MG63 (cell line): ENCODE measurements at regions not wholly inside any gene's neighbourhood (a gene's known extent, or its start where the extent isn't known, plus 50 kb on each side); places are given as distances from the start of the nearest gene placed in this dataset.

Source experiments
- DNase-seq: peaks from one replicate; pipeline ENCODE4 v3.0.0-alpha.2; 2020
- H3K27me3 ChIP-seq: fragments of 250-450 bp; sonication (Bioruptor Pico); 2 replicates; pipeline ENCODE4 v1.5.1; 2020; ENCODE audit warnings: mild to moderate bottlenecking, moderate library complexity
- H3K36me3 ChIP-seq: fragments of 250-450 bp; sonication (Bioruptor Pico); 2 replicates; pipeline ENCODE4 v1.5.1; 2020; ENCODE audit warnings: mild to moderate bottlenecking, moderate library complexity
- H3K4me3 ChIP-seq: fragments of 250-450 bp; sonication (Bioruptor Pico); 2 replicates; pipeline ENCODE4 v1.5.1; 2020; ENCODE audit warnings: mild to moderate bottlenecking, moderate library complexity
- H3K9me3 ChIP-seq: fragments of 250-450 bp; sonication (Bioruptor Pico); 2 replicates; pipeline ENCODE4 v1.5.1; 2020; ENCODE audit warnings: mild to moderate bottlenecking, moderate library complexity

DNA sequence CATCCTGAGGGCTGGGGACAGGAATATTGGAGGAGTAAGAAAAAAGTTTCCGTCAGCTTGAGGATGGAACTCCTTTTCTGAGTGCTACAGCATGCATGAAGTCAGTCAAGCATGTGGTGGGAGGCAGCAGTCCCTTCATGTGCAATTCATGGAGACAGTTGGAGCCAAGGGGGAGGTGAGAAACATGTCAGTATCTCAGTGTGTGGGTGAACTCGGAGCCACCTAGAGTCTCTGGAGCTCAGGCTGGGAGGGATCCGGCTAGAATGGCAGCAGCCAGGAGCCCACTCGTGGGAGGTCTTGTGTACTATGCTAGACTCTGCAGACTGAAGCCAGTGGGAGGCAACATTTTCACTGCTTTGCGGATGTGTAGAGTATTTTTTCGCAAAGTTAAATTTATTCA lies 60.3 kb downstream of the AVPR1A start:
- H3K9me3 ChIP-seq = no peaks in the 10 kb centered on the region
- no peaks in the 10 kb centered on the region; the same call in 1 of the 2 replicates for H3K27me3 ChIP-seq

GRCh38 chr12:63086149-63086915 lies 64.7 kb downstream of the AVPR1A start:
- no peak for DNase-seq
- H3K36me3 ChIP-seq = no peaks in the 10 kb centered on the region
- no peaks in the 10 kb centered on the region for H3K9me3 ChIP-seq
- H3K27me3 ChIP-seq = no peaks in the 10 kb centered on the region; the same call in 1 of the 2 replicates
- H3K4me3 ChIP-seq = no peak overlapping the region

More for the DNA sequence above, 60.3 kb downstream of the AVPR1A start:
- H3K4me3 ChIP-seq = no peak overlapping the region
- H3K36me3 ChIP-seq = no peaks in the 10 kb centered on the region
- DNase-seq = no peak

- H3K9me3 ChIP-seq = no peaks in the 10 kb centered on the region
- DNase-seq = no peak
- no peaks in the 10 kb centered on the region for H3K36me3 ChIP-seq
- no peaks in the 10 kb centered on the region; the same call in 1 of the 2 replicates for H3K27me3 ChIP-seq
- H3K4me3 ChIP-seq = no peak overlapping the region
Measured at GRCh38 chr12:63085120-63085519, 65.9 kb downstream of the AVPR1A start.

GRCh38 chr12:63084501-63084900 lies 66.5 kb downstream of the AVPR1A start:
- DNase-seq = no peak
- H3K36me3 ChIP-seq = no peaks in the 10 kb centered on the region
- H3K4me3 ChIP-seq = no peak overlapping the region

DNA sequence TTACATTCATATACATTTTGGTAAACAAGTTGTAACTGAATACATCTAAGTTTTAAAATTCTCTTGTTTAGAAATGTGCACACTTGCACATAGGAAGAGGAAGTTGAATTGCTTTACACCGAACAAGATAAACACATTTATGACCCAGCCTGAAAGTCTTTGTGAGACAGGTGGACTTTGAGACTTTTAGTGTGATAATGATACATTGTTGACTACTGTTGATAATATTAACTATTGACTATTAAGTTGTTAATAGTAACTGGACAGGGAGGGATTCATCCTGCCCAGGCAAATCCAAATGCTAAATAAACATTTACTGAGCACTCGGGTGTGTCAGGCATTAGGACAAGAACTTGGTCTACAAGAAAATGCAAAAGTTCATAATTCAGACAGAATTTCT lies 68.0 kb downstream of the AVPR1A start:
- no peaks in the 10 kb centered on the region for H3K36me3 ChIP-seq

More at GRCh38 chr12:63084501-63084900, 66.5 kb downstream of the AVPR1A start:
- Histone ChIP-seq H3K9me3 (no peaks in the 10 kb centered on the region), H3K27me3 (no peaks in the 10 kb centered on the region; the same call in 1 of the 2 replicates)

GRCh38 chr12:63079791-63080502 lies 71.1 kb downstream of the AVPR1A start:
- no peaks in the 10 kb centered on the region for H3K36me3 ChIP-seq
- H3K27me3 ChIP-seq = no peaks in the 10 kb centered on the region; the same call in 1 of the 2 replicates
- no peak for DNase-seq

More for the DNA sequence above, 68.0 kb downstream of the AVPR1A start:
- no peak overlapping the region for H3K4me3 ChIP-seq
- H3K9me3 ChIP-seq = no peaks in the 10 kb centered on the region
- DNase-seq = no peak
- no peaks in the 10 kb centered on the region; the same call in 1 of the 2 replicates for H3K27me3 ChIP-seq

GRCh38 chr12:63078906-63079305 lies 72.1 kb downstream of the AVPR1A start:
- Histone ChIP-seq H3K27me3 (no peaks in the 10 kb centered on the region; the same call in 1 of the 2 replicates), H3K4me3 (no peak overlapping the region), H3K9me3 (no peaks in the 10 kb centered on the region), H3K36me3 (no peaks in the 10 kb centered on the region)
- no peak for DNase-seq

More at GRCh38 chr12:63079791-63080502, 71.1 kb downstream of the AVPR1A start:
- Histone ChIP-seq H3K9me3 (no peaks in the 10 kb centered on the region), H3K4me3 (no peak overlapping the region)

DNA sequence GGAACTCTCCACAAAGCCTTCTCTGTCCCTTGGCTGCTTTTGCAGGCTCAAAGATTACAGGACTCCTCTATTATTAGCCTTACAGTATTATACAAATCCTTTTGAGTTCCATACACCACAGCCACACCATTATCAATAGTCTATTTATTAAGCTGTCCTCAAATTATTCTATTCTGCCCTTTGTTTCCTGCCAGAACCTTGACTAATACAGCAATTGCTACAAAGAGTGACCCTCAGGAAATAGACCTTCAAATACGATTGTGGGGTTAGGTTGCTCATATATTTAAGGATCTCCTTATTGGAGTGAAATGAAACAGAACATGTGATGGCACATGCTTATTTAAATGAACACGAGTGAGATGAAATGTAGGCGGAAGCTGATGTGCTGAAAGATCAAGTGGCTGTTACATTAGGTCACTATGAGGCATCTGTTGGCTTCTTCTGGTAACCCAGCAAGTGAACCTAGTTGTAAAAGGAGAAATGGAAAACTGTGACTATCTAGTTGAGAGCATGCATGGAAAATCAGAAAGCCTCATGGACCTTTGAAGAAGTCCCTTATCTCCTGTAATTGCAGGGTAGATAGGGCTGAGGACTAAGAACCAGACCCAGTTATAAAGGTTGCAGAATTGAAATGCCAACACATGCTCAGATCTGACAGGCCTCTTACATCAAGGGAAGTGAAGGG lies 75.5 kb downstream of the AVPR1A start:
- Histone ChIP-seq H3K9me3 (no peaks in the 10 kb centered on the region), H3K27me3 (no peaks in the 10 kb centered on the region), H3K36me3 (no peaks in the 10 kb centered on the region), H3K4me3 (no peak overlapping the region)
- DNase-seq = no peak

GRCh38 chr12:63070709-63071108 lies 80.3 kb downstream of the AVPR1A start:
- DNase-seq = no peak
- H3K27me3 ChIP-seq = no peaks in the 10 kb centered on the region

GRCh38 chr12:63069860-63070617 lies 81.0 kb downstream of the AVPR1A start:
- H3K27me3 ChIP-seq = no peaks in the 10 kb centered on the region
- H3K9me3 ChIP-seq = no peaks in the 10 kb centered on the region
- no peaks in the 10 kb centered on the region for H3K36me3 ChIP-seq
- H3K4me3 ChIP-seq = no peak overlapping the region
- no peak for DNase-seq

More at GRCh38 chr12:63070709-63071108, 80.3 kb downstream of the AVPR1A start:
- no peak overlapping the region for H3K4me3 ChIP-seq
- no peaks in the 10 kb centered on the region for H3K9me3 ChIP-seq
- no peaks in the 10 kb centered on the region for H3K36me3 ChIP-seq

DNA sequence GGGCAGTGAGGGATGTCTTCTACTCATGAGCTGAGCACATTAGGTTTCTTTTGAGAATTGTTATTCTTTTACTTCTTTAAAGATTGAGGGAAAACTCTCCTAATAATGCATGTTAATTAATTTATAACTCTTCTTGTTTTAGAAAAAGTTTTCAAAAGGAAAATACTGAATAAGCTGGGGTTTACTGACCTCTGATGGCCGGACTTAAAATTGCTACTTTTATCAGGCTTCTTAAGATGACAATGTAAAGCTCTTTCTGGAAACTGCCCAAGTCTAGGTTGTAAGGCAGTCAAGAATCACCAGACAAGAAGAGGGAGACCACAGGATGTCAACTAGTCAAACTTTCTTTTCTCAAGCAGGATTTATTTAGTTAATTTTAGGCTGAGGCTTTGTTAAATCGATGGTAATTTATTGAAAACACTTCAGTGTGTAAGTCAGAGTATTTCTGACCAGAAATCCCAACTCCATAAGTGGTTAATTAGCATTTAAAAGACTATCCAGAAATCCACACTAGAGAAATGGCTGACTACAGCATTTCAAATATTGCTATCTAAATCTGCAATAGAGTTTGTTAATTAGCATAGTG lies 82.1 kb downstream of the AVPR1A start:
- DNase-seq = no peak
- Histone ChIP-seq H3K36me3 (no peaks in the 10 kb centered on the region), H3K4me3 (no peak overlapping the region), H3K27me3 (no peaks in the 10 kb centered on the region), H3K9me3 (no peaks in the 10 kb centered on the region)

DNA sequence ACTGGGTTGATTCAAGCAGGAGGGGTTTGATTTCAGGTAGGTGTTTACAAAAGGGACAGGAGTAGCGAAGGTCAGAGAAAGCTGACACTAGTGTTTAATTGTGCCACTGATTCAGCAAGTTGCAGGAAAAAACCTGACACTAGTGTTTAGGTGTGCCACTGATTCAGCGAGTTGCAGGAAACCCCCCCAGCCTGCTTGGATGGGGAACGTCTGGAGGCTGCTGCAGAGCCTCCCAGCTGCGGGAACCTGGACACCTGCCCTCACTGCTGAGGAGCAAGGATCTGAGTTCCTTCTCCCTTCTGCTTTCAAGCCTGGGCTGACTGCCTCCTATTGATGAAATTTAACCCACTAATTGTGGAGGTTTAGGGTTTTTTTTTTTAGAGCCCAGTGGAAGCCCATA lies 84.2 kb downstream of the AVPR1A start:
- H3K4me3 ChIP-seq = no peak overlapping the region
- no peaks in the 10 kb centered on the region for H3K9me3 ChIP-seq
- no peaks in the 10 kb centered on the region for H3K36me3 ChIP-seq
- H3K27me3 ChIP-seq = no peaks in the 10 kb centered on the region
- no peak for DNase-seq

DNA sequence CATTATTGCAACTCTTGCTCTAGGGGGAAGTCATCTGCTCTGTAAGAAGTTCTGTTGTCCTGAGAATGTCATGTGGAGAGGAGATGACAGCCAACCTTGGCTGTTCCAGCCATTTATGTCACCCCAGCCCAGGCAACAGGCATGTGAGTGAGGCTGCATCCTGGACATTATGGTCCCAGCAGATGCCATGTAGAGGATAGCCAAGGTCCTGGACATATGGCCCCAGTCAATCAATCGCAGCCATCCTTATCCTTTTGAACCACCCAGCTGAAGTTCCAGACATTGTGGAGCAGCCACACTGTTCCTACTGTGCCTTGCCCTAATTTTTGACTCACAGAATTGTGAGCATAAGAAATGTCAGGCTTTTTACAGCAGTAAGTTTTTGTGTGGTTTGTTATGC lies 84.9 kb downstream of the AVPR1A start:
- H3K36me3 ChIP-seq = no peaks in the 10 kb centered on the region
- no peaks in the 10 kb centered on the region for H3K27me3 ChIP-seq
- H3K9me3 ChIP-seq = no peaks in the 10 kb centered on the region
- no peak for DNase-seq
- H3K4me3 ChIP-seq = no peak overlapping the region

GRCh38 chr12:63064080-63064479 lies 86.9 kb downstream of the AVPR1A start:
- H3K27me3 ChIP-seq = no peaks in the 10 kb centered on the region
- H3K4me3 ChIP-seq = no peak overlapping the region
- no peaks in the 10 kb centered on the region for H3K9me3 ChIP-seq
- H3K36me3 ChIP-seq = no peaks in the 10 kb centered on the region
- DNase-seq = no peak

DNA sequence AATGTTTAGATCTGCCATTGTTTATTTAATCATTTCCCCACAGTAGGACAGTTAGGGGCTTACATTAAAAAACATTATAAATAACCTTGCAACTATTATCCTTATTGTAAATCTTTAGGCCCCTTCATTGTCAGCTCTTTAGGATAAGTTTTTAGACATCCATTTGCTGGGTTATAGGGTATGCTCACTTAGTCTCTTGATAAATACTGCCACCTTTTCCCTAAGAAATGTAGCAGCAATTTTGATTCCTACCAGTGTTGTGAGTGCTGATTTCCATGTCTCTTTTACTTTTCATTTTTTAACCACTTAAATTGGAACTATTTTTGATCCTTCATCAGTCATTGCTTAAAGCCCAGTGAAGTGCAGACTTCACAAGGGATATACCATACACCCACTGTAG lies 94.4 kb downstream of the AVPR1A start:
- DNase-seq = no peak
- no peaks in the 10 kb centered on the region for H3K27me3 ChIP-seq

GRCh38 chr12:63052696-63053095 lies 98.3 kb downstream of the AVPR1A start:
- DNase-seq = no peak
- Histone ChIP-seq H3K27me3 (no peaks in the 10 kb centered on the region), H3K36me3 (no peaks in the 10 kb centered on the region), H3K9me3 (no peaks in the 10 kb centered on the region), H3K4me3 (no peak overlapping the region)

More for the DNA sequence above, 94.4 kb downstream of the AVPR1A start:
- Histone ChIP-seq H3K9me3 (no peaks in the 10 kb centered on the region), H3K4me3 (no peak overlapping the region), H3K36me3 (no peaks in the 10 kb centered on the region)
